T-helper 17 cell (primary cell): ENCODE measurements at regions not wholly inside any gene's neighbourhood (a gene's known extent, or its start where the extent isn't known, plus 50 kb on each side); places are given as distances from the start of the nearest gene placed in this dataset.

ENCODE experiments used
- ATAC-seq: fragments of 150-1000 bp; cut with Tn5 transposase; 2 replicates; pipeline ENCODE4 v1.10.0; 2021; ENCODE audit warnings: mild to moderate bottlenecking, moderate library complexity
- DNase-seq, 3 donors: peaks; one replicate each; pipeline versions ENCODE4 v3.0.0 to v3.0.0-alpha.2; 2020 to 2021
- H3K9me3 ChIP-seq: one replicate; pipeline ENCODE4 v1.7.0; 2013; ENCODE audit warnings: low read length, mild to moderate bottlenecking; ENCODE audit not compliant: control insufficient read depth, poor library complexity, severe bottlenecking
- H3K27ac Mint-ChIP-seq: one replicate; pipeline ENCODE4 v1.8.0; 2022; ENCODE audit warnings: mild to moderate bottlenecking, moderate library complexity, mixed read lengths
- H3K27me3 Mint-ChIP-seq: one replicate; pipeline ENCODE4 v1.8.0; 2022; ENCODE audit warnings: mixed read lengths
- H3K36me3 Mint-ChIP-seq: one replicate; pipeline ENCODE4 v1.8.0; 2022; ENCODE audit warnings: low read depth, mixed read lengths
- H3K4me1 Mint-ChIP-seq: one replicate; pipeline ENCODE4 v1.8.0; 2022; ENCODE audit warnings: mild to moderate bottlenecking, mixed read lengths
- H3K4me3 Mint-ChIP-seq: one replicate; pipeline ENCODE4 v1.8.0; 2022; ENCODE audit warnings: mild to moderate bottlenecking, moderate library complexity, mixed read lengths

- ATAC-seq: no peak
- H3K4me1 Mint-ChIP-seq: no peaks in the 10 kb centered on the region
- no peaks in the 10 kb centered on the region for H3K27me3 Mint-ChIP-seq
- H3K9me3 ChIP-seq: no peaks in the 10 kb centered on the region
- H3K36me3 Mint-ChIP-seq: no peaks in the 10 kb centered on the region
- DNase-seq: no peak
- H3K27ac Mint-ChIP-seq: no peak overlapping the region
- H3K4me3 Mint-ChIP-seq: no peak overlapping the region
Measured at GRCh38 chr14:53646925-53647324, 309.7 kb downstream of the BMP4 start.

- no peak for ATAC-seq
Measured at GRCh38 chr14:53640695-53641094, 315.9 kb downstream of the BMP4 start.

GRCh38 chr14:53638966-53639365 lies 317.7 kb downstream of the BMP4 start:
- no peak for ATAC-seq
- Mint-ChIP-seq H3K36me3 (no peaks in the 10 kb centered on the region), H3K4me1 (no peaks in the 10 kb centered on the region), H3K4me3 (no peak overlapping the region), H3K27ac (no peak overlapping the region), H3K27me3 (no peaks in the 10 kb centered on the region)
- no peak for DNase-seq
- no peaks in the 10 kb centered on the region for H3K9me3 ChIP-seq

More at GRCh38 chr14:53640695-53641094, 315.9 kb downstream of the BMP4 start:
- no peaks in the 10 kb centered on the region for H3K9me3 ChIP-seq
- Mint-ChIP-seq H3K36me3 (no peaks in the 10 kb centered on the region), H3K4me1 (no peaks in the 10 kb centered on the region), H3K4me3 (no peak overlapping the region), H3K27me3 (no peaks in the 10 kb centered on the region), H3K27ac (no peak overlapping the region)
- DNase-seq: no peak

- no peak for DNase-seq
- no peak for ATAC-seq
- no peak overlapping the region for H3K27ac Mint-ChIP-seq
- no peaks in the 10 kb centered on the region for H3K36me3 Mint-ChIP-seq
- no peak overlapping the region for H3K4me3 Mint-ChIP-seq
- H3K4me1 Mint-ChIP-seq: no peaks in the 10 kb centered on the region
- H3K9me3 ChIP-seq: no peaks in the 10 kb centered on the region
- no peaks in the 10 kb centered on the region for H3K27me3 Mint-ChIP-seq
Measured at GRCh38 chr14:53634793-53635192, 321.8 kb downstream of the BMP4 start.

GRCh38 chr14:53630336-53630735 lies 326.3 kb downstream of the BMP4 start:
- no peak for DNase-seq
- no peaks in the 10 kb centered on the region for H3K36me3 Mint-ChIP-seq
- no peaks in the 10 kb centered on the region for H3K4me1 Mint-ChIP-seq
- H3K27me3 Mint-ChIP-seq: no peaks in the 10 kb centered on the region
- no peaks in the 10 kb centered on the region for H3K9me3 ChIP-seq
- no peak overlapping the region for H3K27ac Mint-ChIP-seq
- no peak overlapping the region for H3K4me3 Mint-ChIP-seq
- ATAC-seq: no peak

- no peak for DNase-seq
- Mint-ChIP-seq H3K27me3 (no peaks in the 10 kb centered on the region), H3K4me3 (no peak overlapping the region), H3K27ac (no peak overlapping the region), H3K4me1 (no peaks in the 10 kb centered on the region), H3K36me3 (no peaks in the 10 kb centered on the region)
- no peaks in the 10 kb centered on the region for H3K9me3 ChIP-seq
- ATAC-seq: no peak
Measured at GRCh38 chr14:53628732-53629430, 327.7 kb downstream of the BMP4 start.

GRCh38 chr14:53628261-53628660 lies 328.4 kb downstream of the BMP4 start:
- DNase-seq (no peak), ATAC-seq (no peak)
- Mint-ChIP-seq H3K36me3 (no peaks in the 10 kb centered on the region), H3K27ac (no peak overlapping the region), H3K4me1 (no peaks in the 10 kb centered on the region), H3K27me3 (no peaks in the 10 kb centered on the region), H3K4me3 (no peak overlapping the region)
- no peaks in the 10 kb centered on the region for H3K9me3 ChIP-seq

- no peak for ATAC-seq
- Mint-ChIP-seq H3K27ac (no peak overlapping the region), H3K36me3 (no peaks in the 10 kb centered on the region), H3K27me3 (no peaks in the 10 kb centered on the region), H3K4me3 (no peak overlapping the region), H3K4me1 (no peaks in the 10 kb centered on the region)
- no peaks in the 10 kb centered on the region for H3K9me3 ChIP-seq
- DNase-seq: no peak
Measured at GRCh38 chr14:53626761-53627160, 329.9 kb downstream of the BMP4 start.

GRCh38 chr14:53622447-53622846 lies 334.2 kb downstream of the BMP4 start:
- H3K36me3 Mint-ChIP-seq: no peaks in the 10 kb centered on the region
- no peak for ATAC-seq

GRCh38 chr14:53621921-53622320 lies 334.7 kb downstream of the BMP4 start:
- Mint-ChIP-seq H3K4me1 (no peaks in the 10 kb centered on the region), H3K4me3 (no peak overlapping the region), H3K36me3 (no peaks in the 10 kb centered on the region), H3K27ac (no peak overlapping the region), H3K27me3 (no peaks in the 10 kb centered on the region)
- ATAC-seq (no peak), DNase-seq (no peak)
- no peaks in the 10 kb centered on the region for H3K9me3 ChIP-seq

More at GRCh38 chr14:53622447-53622846, 334.2 kb downstream of the BMP4 start:
- no peak for DNase-seq
- H3K9me3 ChIP-seq: no peaks in the 10 kb centered on the region
- H3K4me1 Mint-ChIP-seq: no peaks in the 10 kb centered on the region
- no peak overlapping the region for H3K27ac Mint-ChIP-seq
- no peak overlapping the region for H3K4me3 Mint-ChIP-seq
- no peaks in the 10 kb centered on the region for H3K27me3 Mint-ChIP-seq

- no peaks in the 10 kb centered on the region for H3K36me3 Mint-ChIP-seq
- no peak overlapping the region for H3K4me3 Mint-ChIP-seq
- no peaks in the 10 kb centered on the region for H3K27me3 Mint-ChIP-seq
- no peak for DNase-seq
- no peaks in the 10 kb centered on the region for H3K4me1 Mint-ChIP-seq
- no peak overlapping the region for H3K27ac Mint-ChIP-seq
- no peaks in the 10 kb centered on the region for H3K9me3 ChIP-seq
- ATAC-seq: no peak
Measured at GRCh38 chr14:53621433-53621832, 335.2 kb downstream of the BMP4 start.

GRCh38 chr14:53620890-53621289 lies 335.7 kb downstream of the BMP4 start:
- no peak overlapping the region for H3K4me3 Mint-ChIP-seq
- no peak for ATAC-seq
- no peaks in the 10 kb centered on the region for H3K9me3 ChIP-seq
- no peak overlapping the region for H3K27ac Mint-ChIP-seq
- H3K4me1 Mint-ChIP-seq: no peaks in the 10 kb centered on the region
- H3K27me3 Mint-ChIP-seq: no peaks in the 10 kb centered on the region
- DNase-seq: no peak
- H3K36me3 Mint-ChIP-seq: no peaks in the 10 kb centered on the region

- no peak overlapping the region for H3K4me3 Mint-ChIP-seq
- no peaks in the 10 kb centered on the region for H3K36me3 Mint-ChIP-seq
- H3K4me1 Mint-ChIP-seq: no peaks in the 10 kb centered on the region
- H3K9me3 ChIP-seq: no peaks in the 10 kb centered on the region
- ATAC-seq (no peak), DNase-seq (no peak)
- H3K27me3 Mint-ChIP-seq: no peaks in the 10 kb centered on the region
- H3K27ac Mint-ChIP-seq: no peak overlapping the region
Measured at GRCh38 chr14:53620317-53620716, 336.3 kb downstream of the BMP4 start.

GRCh38 chr14:53619691-53620231 lies 336.9 kb downstream of the BMP4 start:
- Mint-ChIP-seq H3K4me1 (no peaks in the 10 kb centered on the region), H3K27me3 (no peaks in the 10 kb centered on the region), H3K36me3 (no peaks in the 10 kb centered on the region), H3K27ac (no peak overlapping the region), H3K4me3 (no peak overlapping the region)
- ATAC-seq (no peak), DNase-seq (no peak)
- H3K9me3 ChIP-seq: no peaks in the 10 kb centered on the region
